Coronary artery (tissue), 2 donors: ENCODE measurements at regions not wholly inside any gene's neighbourhood (a gene's known extent, or its start where the extent isn't known, plus 50 kb on each side); places are given as distances from the start of the nearest gene placed in this dataset.

Source experiments
- DNase-seq: peaks from one replicate; pipeline ENCODE4 v3.0.0-alpha.2; 2017; ENCODE audit warnings: low spot score
- H3K27ac ChIP-seq, 2 donors: fragments of 200-600 bp; sonication (generic); one replicate each; pipeline ENCODE4 v1.5.1; 2016 to 2019
- H3K4me3 ChIP-seq: fragments of 200-600 bp; sonication (generic); 2 replicates; pipeline ENCODE4 v1.5.1; 2016; ENCODE audit warnings: mild to moderate bottlenecking, moderate library complexity
- TF ChIP-seq, protein P1 (sequence below): fragments of 200-600 bp; sonication (generic); IDR thresholded peaks from one replicate; pipeline ENCODE4 v1.5.1; 2019; ENCODE audit warnings: antibody characterized with exemption

GRCh38 chr6:170211404-170212025 lies 79.4 kb downstream of the DLL1 start:
- TF ChIP-seq, protein P1, sequence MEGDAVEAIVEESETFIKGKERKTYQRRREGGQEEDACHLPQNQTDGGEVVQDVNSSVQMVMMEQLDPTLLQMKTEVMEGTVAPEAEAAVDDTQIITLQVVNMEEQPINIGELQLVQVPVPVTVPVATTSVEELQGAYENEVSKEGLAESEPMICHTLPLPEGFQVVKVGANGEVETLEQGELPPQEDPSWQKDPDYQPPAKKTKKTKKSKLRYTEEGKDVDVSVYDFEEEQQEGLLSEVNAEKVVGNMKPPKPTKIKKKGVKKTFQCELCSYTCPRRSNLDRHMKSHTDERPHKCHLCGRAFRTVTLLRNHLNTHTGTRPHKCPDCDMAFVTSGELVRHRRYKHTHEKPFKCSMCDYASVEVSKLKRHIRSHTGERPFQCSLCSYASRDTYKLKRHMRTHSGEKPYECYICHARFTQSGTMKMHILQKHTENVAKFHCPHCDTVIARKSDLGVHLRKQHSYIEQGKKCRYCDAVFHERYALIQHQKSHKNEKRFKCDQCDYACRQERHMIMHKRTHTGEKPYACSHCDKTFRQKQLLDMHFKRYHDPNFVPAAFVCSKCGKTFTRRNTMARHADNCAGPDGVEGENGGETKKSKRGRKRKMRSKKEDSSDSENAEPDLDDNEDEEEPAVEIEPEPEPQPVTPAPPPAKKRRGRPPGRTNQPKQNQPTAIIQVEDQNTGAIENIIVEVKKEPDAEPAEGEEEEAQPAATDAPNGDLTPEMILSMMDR: no peak
- H3K4me3 ChIP-seq: no peak overlapping the region
- DNase-seq: peak; percentile 40
- H3K27ac ChIP-seq: no peak overlapping the region

- TF ChIP-seq, protein P1: no peak
- DNase-seq: peak; percentile 12
- Histone ChIP-seq H3K4me3 (no peak overlapping the region), H3K27ac (no peak overlapping the region)
These were observed 80.1 kb downstream of the DLL1 start for GRCh38 chr6:170210651-170211403.

- Histone ChIP-seq H3K27ac (no peak overlapping the region), H3K4me3 (no peak overlapping the region)
- TF ChIP-seq, protein P1: no peak
- DNase-seq: no peak
These were observed 80.9 kb downstream of the DLL1 start for GRCh38 chr6:170210026-170210390.

- DNase-seq: peak; percentile 56
- H3K4me3 ChIP-seq: no peak overlapping the region
These were observed 81.4 kb downstream of the DLL1 start for GRCh38 chr6:170209354-170210025.

GRCh38 chr6:170208651-170209353 lies 82.1 kb downstream of the DLL1 start:
- TF ChIP-seq, protein P1: no peak
- Histone ChIP-seq H3K4me3 (no peak overlapping the region), H3K27ac (no peak overlapping the region)
- peak; percentile 60 for DNase-seq

More at GRCh38 chr6:170209354-170210025, 81.4 kb downstream of the DLL1 start:
- TF ChIP-seq, protein P1: no peak
- no peak overlapping the region for H3K27ac ChIP-seq

GRCh38 chr6:170208182-170208601 lies 82.7 kb downstream of the DLL1 start:
- DNase-seq: peak; percentile 49
- no peak overlapping the region for H3K4me3 ChIP-seq
- no peak overlapping the region for H3K27ac ChIP-seq
- TF ChIP-seq, protein P1: no peak
